K562 (cell line): ENCODE measurements at regions not wholly inside any gene's neighbourhood (a gene's known extent, or its start where the extent isn't known, plus 50 kb on each side); places are given as distances from the start of the nearest gene placed in this dataset.

Experiments
- ARHGAP35 ChIP-seq: fragments of 450-650 bp; IDR thresholded peaks from 2 replicates; pipeline ENCODE4 v1.6.1; 2018; ENCODE audit not compliant: partially characterized antibody
- DIDO1 ChIP-seq: fragments of 450-650 bp; IDR thresholded peaks from 2 replicates; pipeline ENCODE4 v1.6.1; 2016; ENCODE audit warnings: low read depth, missing biosample characterization, missing genetic modification characterization
- FOXK1 ChIP-seq: sonication (generic); formaldehyde crosslinking; IDR thresholded peaks from 2 replicates; pipeline ENCODE4 v1.8.0; 2022; ENCODE audit warnings: missing genetic modification reagents, mild to moderate bottlenecking, borderline replicate concordance
- HCFC1 ChIP-seq: IDR thresholded peaks from 2 replicates; pipeline ENCODE4 v1.6.1; 2012; ENCODE audit warnings: low read depth, low read length, improper control_type of control experiment
- HDAC3 ChIP-seq: fragments of 450-650 bp; IDR thresholded peaks from 2 replicates; pipeline ENCODE4 v1.6.1; 2018; ENCODE audit warnings: borderline replicate concordance, mild to moderate bottlenecking, moderate library complexity; ENCODE audit not compliant: partially characterized antibody
- L3MBTL2 ChIP-seq: fragments of 450-650 bp; IDR thresholded peaks from 2 replicates; pipeline ENCODE4 v1.6.1; 2016; ENCODE audit warnings: mild to moderate bottlenecking, moderate library complexity
- PCBP1 ChIP-seq: fragments of 200-400 bp; formaldehyde crosslinking; IDR thresholded peaks from 2 replicates; pipeline ENCODE4 v1.6.1; 2018; ENCODE audit warnings: mild to moderate bottlenecking, low read depth, low read length; ENCODE audit not compliant: poor library complexity, severe bottlenecking
- RBM34 ChIP-seq: fragments of 200-400 bp; formaldehyde crosslinking; IDR thresholded peaks from 2 replicates; pipeline ENCODE4 v1.6.1; 2018; ENCODE audit warnings: low read length, borderline replicate concordance; ENCODE audit not compliant: insufficient read depth
- SRF ChIP-seq, 2 experiments: fragments of 250-450, 450-650 bp in 1 of 2; sonication (Bioruptor Pico) in 1 of 2; sonication (generic) in 1 of 2; formaldehyde crosslinking; IDR thresholded peaks; 2 replicates each; pipeline versions ENCODE4 v1.5.0 to v1.5.1; 2020 to 2022; ENCODE audit warnings: mild to moderate bottlenecking in 1 of 2, missing genetic modification reagents in 1 of 2
- TEAD1 ChIP-seq, 2 experiments: fragments of 450-650 bp in 1 of 2; sonication (generic) in 1 of 2; formaldehyde crosslinking; IDR thresholded peaks; 2 replicates each; pipeline versions ENCODE4 v1.4.0 to v1.8.0; 2020 to 2022; ENCODE audit warnings: mild to moderate bottlenecking in 2 of 2, missing genetic modification reagents in 1 of 2
- WHSC1 ChIP-seq: IDR thresholded peaks from one replicate; pipeline ENCODE4 v1.6.1; 2012; ENCODE audit warnings: low read length, control low read depth, inconsistent platforms
- ZNF140 ChIP-seq: fragments of 250-450 bp; sonication (Bioruptor Pico); IDR thresholded peaks from 2 replicates; pipeline ENCODE4 v1.8.0; 2021; ENCODE audit warnings: moderate library complexity, mild to moderate bottlenecking, inconsistent platforms
- ZNF239 ChIP-seq: fragments of 250-450 bp; sonication (Bioruptor Pico); IDR thresholded peaks from 2 replicates; pipeline ENCODE4 v1.4.0; 2020; ENCODE audit warnings: mild to moderate bottlenecking
- ZNF586 ChIP-seq: fragments of 450-650 bp; formaldehyde crosslinking; conservative IDR thresholded peaks from 2 replicates; pipeline ENCODE4 v1.4.0; 2020; ENCODE audit warnings: mild to moderate bottlenecking, moderate library complexity
- TF ChIP-seq, protein P1 (sequence below), 2 experiments: fragments of 450-650 bp; formaldehyde crosslinking in 1 of 2; IDR thresholded peaks; 2 replicates each; pipeline versions ENCODE4 v1.4.0 to v1.6.1; 2014 to 2020; ENCODE audit warnings: mild to moderate bottlenecking in 2 of 2, borderline replicate concordance in 1 of 2, low read depth in 1 of 2
- TF ChIP-seq, protein P2 (sequence below), 2 experiments: fragments of 450-650 bp; IDR thresholded peaks; 2 replicates each; pipeline ENCODE4 v1.6.1; 2018; ENCODE audit warnings: mild to moderate bottlenecking in 2 of 2, low read depth in 1 of 2; ENCODE audit not compliant: partially characterized antibody in 2 of 2

- TF ChIP-seq, protein P1, sequence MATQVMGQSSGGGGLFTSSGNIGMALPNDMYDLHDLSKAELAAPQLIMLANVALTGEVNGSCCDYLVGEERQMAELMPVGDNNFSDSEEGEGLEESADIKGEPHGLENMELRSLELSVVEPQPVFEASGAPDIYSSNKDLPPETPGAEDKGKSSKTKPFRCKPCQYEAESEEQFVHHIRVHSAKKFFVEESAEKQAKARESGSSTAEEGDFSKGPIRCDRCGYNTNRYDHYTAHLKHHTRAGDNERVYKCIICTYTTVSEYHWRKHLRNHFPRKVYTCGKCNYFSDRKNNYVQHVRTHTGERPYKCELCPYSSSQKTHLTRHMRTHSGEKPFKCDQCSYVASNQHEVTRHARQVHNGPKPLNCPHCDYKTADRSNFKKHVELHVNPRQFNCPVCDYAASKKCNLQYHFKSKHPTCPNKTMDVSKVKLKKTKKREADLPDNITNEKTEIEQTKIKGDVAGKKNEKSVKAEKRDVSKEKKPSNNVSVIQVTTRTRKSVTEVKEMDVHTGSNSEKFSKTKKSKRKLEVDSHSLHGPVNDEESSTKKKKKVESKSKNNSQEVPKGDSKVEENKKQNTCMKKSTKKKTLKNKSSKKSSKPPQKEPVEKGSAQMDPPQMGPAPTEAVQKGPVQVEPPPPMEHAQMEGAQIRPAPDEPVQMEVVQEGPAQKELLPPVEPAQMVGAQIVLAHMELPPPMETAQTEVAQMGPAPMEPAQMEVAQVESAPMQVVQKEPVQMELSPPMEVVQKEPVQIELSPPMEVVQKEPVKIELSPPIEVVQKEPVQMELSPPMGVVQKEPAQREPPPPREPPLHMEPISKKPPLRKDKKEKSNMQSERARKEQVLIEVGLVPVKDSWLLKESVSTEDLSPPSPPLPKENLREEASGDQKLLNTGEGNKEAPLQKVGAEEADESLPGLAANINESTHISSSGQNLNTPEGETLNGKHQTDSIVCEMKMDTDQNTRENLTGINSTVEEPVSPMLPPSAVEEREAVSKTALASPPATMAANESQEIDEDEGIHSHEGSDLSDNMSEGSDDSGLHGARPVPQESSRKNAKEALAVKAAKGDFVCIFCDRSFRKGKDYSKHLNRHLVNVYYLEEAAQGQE (IDR thresholded peaks at IDR 0.05; ENCODE audit: borderline replicate concordance) = no peak
- TF ChIP-seq, protein P1 (CRISPR knock-in tag; IDR thresholded peaks at IDR 0.05; ENCODE audit: low read depth) = 0 out of 2 replicates have a peak, but pooled peaks have one; percentile 41
- peak; percentile 77 for TF ChIP-seq HCFC1
- TF ChIP-seq TEAD1 (CRISPR knock-in tag; IDR thresholded peaks at IDR 0.05) = peak in 1 of 2 experiments; percentile 27; a peak in 1 of 4 replicates
- TF ChIP-seq SRF (CRISPR knock-in tag; IDR thresholded peaks at IDR 0.05) = no peak
- no peak for TF ChIP-seq HDAC3
- TF ChIP-seq ARHGAP35 = no peak
- peak; percentile 65 for TF ChIP-seq L3MBTL2
- peak; percentile 61 for TF ChIP-seq PCBP1
- no peak for TF ChIP-seq DIDO1 (tag)
- TF ChIP-seq FOXK1 (CRISPR knock-in tag) = no peak
- TF ChIP-seq WHSC1 = no peak
- TF ChIP-seq, protein P2, sequence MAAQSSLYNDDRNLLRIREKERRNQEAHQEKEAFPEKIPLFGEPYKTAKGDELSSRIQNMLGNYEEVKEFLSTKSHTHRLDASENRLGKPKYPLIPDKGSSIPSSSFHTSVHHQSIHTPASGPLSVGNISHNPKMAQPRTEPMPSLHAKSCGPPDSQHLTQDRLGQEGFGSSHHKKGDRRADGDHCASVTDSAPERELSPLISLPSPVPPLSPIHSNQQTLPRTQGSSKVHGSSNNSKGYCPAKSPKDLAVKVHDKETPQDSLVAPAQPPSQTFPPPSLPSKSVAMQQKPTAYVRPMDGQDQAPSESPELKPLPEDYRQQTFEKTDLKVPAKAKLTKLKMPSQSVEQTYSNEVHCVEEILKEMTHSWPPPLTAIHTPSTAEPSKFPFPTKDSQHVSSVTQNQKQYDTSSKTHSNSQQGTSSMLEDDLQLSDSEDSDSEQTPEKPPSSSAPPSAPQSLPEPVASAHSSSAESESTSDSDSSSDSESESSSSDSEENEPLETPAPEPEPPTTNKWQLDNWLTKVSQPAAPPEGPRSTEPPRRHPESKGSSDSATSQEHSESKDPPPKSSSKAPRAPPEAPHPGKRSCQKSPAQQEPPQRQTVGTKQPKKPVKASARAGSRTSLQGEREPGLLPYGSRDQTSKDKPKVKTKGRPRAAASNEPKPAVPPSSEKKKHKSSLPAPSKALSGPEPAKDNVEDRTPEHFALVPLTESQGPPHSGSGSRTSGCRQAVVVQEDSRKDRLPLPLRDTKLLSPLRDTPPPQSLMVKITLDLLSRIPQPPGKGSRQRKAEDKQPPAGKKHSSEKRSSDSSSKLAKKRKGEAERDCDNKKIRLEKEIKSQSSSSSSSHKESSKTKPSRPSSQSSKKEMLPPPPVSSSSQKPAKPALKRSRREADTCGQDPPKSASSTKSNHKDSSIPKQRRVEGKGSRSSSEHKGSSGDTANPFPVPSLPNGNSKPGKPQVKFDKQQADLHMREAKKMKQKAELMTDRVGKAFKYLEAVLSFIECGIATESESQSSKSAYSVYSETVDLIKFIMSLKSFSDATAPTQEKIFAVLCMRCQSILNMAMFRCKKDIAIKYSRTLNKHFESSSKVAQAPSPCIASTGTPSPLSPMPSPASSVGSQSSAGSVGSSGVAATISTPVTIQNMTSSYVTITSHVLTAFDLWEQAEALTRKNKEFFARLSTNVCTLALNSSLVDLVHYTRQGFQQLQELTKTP (IDR thresholded peaks at IDR 0.05; ENCODE audit: low read depth in 1 of 2, partially characterized antibody in 2 of 2) = no peak
- no peak for TF ChIP-seq ZNF239 (CRISPR knock-in tag)
- TF ChIP-seq ZNF140 (CRISPR knock-in tag) = no peak
- TF ChIP-seq RBM34 = no peak
- no peak for TF ChIP-seq ZNF586 (CRISPR knock-in tag)
These were observed 110.0 kb upstream of the LPCAT1 start (continued) for GRCh38 chr5:1633605-1634336.
